CD8-positive, alpha-beta memory T cell (primary cell): ENCODE measurements at regions not wholly inside any gene's neighbourhood (a gene's known extent, or its start where the extent isn't known, plus 50 kb on each side); places are given as distances from the start of the nearest gene placed in this dataset.

Experiments used
- CTCF ChIA-PET: fragments of 350-600 bp; sonication (Branson Sonifier 250); formaldehyde crosslinking; loops from one replicate; lab custom pipeline; 2021; ENCODE audit warnings: antibody characterized with exemption; lab: Charles Lee
- POLR2A ChIA-PET: fragments of 350-600 bp; sonication (Branson Sonifier 250); formaldehyde crosslinking; loops from one replicate; lab custom pipeline; 2021; ENCODE audit warnings: antibody characterized with exemption; lab: Charles Lee
- DNase-seq, 5 donors: peaks; one replicate each; pipeline versions ENCODE4 v3.0.0 to v3.0.0-alpha.2; 2020 to 2022; ENCODE audit warnings: mixed read lengths in 1 of 5
- H3K27ac ChIP-seq: one replicate; pipeline ENCODE4 v1.7.0; 2013; ENCODE audit warnings: low read depth, mild to moderate bottlenecking, low read length, moderate library complexity
- H3K27me3 ChIP-seq: 2 replicates; pipeline ENCODE4 v1.7.0; 2013; ENCODE audit warnings: low read length, mild to moderate bottlenecking; ENCODE audit not compliant: insufficient read depth, poor library complexity, severe bottlenecking
- H3K36me3 ChIP-seq: 2 replicates; pipeline ENCODE4 v1.7.0; 2013; ENCODE audit warnings: mild to moderate bottlenecking, low read length, moderate library complexity; ENCODE audit not compliant: insufficient read depth
- H3K4me1 ChIP-seq: 2 replicates; pipeline ENCODE4 v1.7.0; 2013; ENCODE audit warnings: mild to moderate bottlenecking, low read length, moderate library complexity; ENCODE audit not compliant: insufficient read depth
- H3K4me3 ChIP-seq: 2 replicates; pipeline ENCODE4 v1.7.0; 2013; ENCODE audit warnings: mild to moderate bottlenecking, low read length
- H3K9me3 ChIP-seq: 2 replicates; pipeline ENCODE4 v1.7.0; 2013; ENCODE audit warnings: mild to moderate bottlenecking, low read length
- H3K27ac Mint-ChIP-seq, 8 donors: one replicate each; pipeline ENCODE4 v1.8.0; 2020 to 2021; ENCODE audit warnings: mixed read lengths in 8 of 8, mild to moderate bottlenecking in 6 of 8, inconsistent platforms in 3 of 8, moderate library complexity in 3 of 8
- H3K27me3 Mint-ChIP-seq, 2 donors: one replicate each; pipeline ENCODE4 v1.8.0; 2020 to 2021; ENCODE audit warnings: mixed read lengths in 2 of 2, mild to moderate bottlenecking in 1 of 2, moderate library complexity in 1 of 2
- H3K36me3 Mint-ChIP-seq, 3 donors: one replicate each; pipeline ENCODE4 v1.8.0; 2020 to 2021; ENCODE audit warnings: mixed read lengths in 3 of 3, inconsistent platforms in 1 of 3, mild to moderate bottlenecking in 1 of 3
- H3K4me1 Mint-ChIP-seq, 3 donors: one replicate each; pipeline ENCODE4 v1.8.0; 2020 to 2021; ENCODE audit warnings: mixed read lengths in 3 of 3, inconsistent platforms in 1 of 3, mild to moderate bottlenecking in 1 of 3
- H3K4me3 Mint-ChIP-seq, 7 donors: one replicate each; pipeline ENCODE4 v1.8.0; 2020 to 2021; ENCODE audit warnings: mixed read lengths in 7 of 7, mild to moderate bottlenecking in 6 of 7, moderate library complexity in 4 of 7, inconsistent platforms in 2 of 7
- H3K9me3 Mint-ChIP-seq, 5 donors: one replicate each; pipeline ENCODE4 v1.8.0; 2020 to 2022; ENCODE audit warnings: mixed read lengths in 5 of 5, mild to moderate bottlenecking in 3 of 5, moderate library complexity in 2 of 5, inconsistent platforms in 1 of 5

- Mint-ChIP-seq H3K4me1 (no peaks in the 10 kb centered on the region), H3K36me3 (no peaks in the 10 kb centered on the region), H3K4me3 (no peak overlapping the region), H3K27ac (no peak overlapping the region), H3K9me3 (no peaks in the 10 kb centered on the region), H3K27me3 (peaks cover 1 to 5% of the 10 kb centered on the region in 2 donors)
- ChIA-PET CTCF (no interaction called here), POLR2A (no interaction called here)
- no peak for DNase-seq
- no peak overlapping the region for H3K4me3 ChIP-seq
- no peaks in the 10 kb centered on the region for H3K27me3 ChIP-seq
- no peaks in the 10 kb centered on the region for H3K4me1 ChIP-seq
- no peak overlapping the region for H3K27ac ChIP-seq
- H3K9me3 ChIP-seq = no peaks in the 10 kb centered on the region
- H3K36me3 ChIP-seq = no peaks in the 10 kb centered on the region
Observed at GRCh38 chr2:792687-793086, 115.5 kb upstream of the TMEM18 start.

- H3K9me3 Mint-ChIP-seq = no peaks in the 10 kb centered on the region
- Histone ChIP-seq H3K27ac (no peak overlapping the region), H3K36me3 (no peaks in the 10 kb centered on the region), H3K9me3 (no peaks in the 10 kb centered on the region), H3K4me1 (no peaks in the 10 kb centered on the region), H3K27me3 (no peaks in the 10 kb centered on the region), H3K4me3 (no peak overlapping the region)
- ChIA-PET POLR2A (no interaction called here), CTCF (no interaction called here)
- peaks cover 0 to 1% of the 10 kb centered on the region in 2 donors for H3K27me3 Mint-ChIP-seq
- H3K4me1 Mint-ChIP-seq = no peaks in the 10 kb centered on the region
- DNase-seq = no peak
- no peak overlapping the region for H3K27ac Mint-ChIP-seq
- H3K36me3 Mint-ChIP-seq = no peaks in the 10 kb centered on the region
- no peak overlapping the region for H3K4me3 Mint-ChIP-seq
Observed at GRCh38 chr2:790634-791245, 113.5 kb upstream of the TMEM18 start.

GRCh38 chr2:790081-790480 is 112.9 kb upstream of the TMEM18 start:
- no peak overlapping the region for H3K27ac Mint-ChIP-seq
- H3K27me3 ChIP-seq = no peaks in the 10 kb centered on the region
- no peak for DNase-seq
- H3K4me1 ChIP-seq = no peaks in the 10 kb centered on the region
- no peaks in the 10 kb centered on the region for H3K36me3 Mint-ChIP-seq
- H3K4me1 Mint-ChIP-seq = no peaks in the 10 kb centered on the region
- ChIA-PET CTCF (no interaction called here), POLR2A (no interaction called here)
- no peak overlapping the region for H3K4me3 ChIP-seq
- no peaks in the 10 kb centered on the region for H3K36me3 ChIP-seq
- H3K27ac ChIP-seq = no peak overlapping the region
- no peaks in the 10 kb centered on the region for H3K9me3 Mint-ChIP-seq
- no peak overlapping the region for H3K4me3 Mint-ChIP-seq
- peaks cover 0 to 1% of the 10 kb centered on the region in 2 donors for H3K27me3 Mint-ChIP-seq
- H3K9me3 ChIP-seq = no peaks in the 10 kb centered on the region

GRCh38 chr2:789529-789928 is 112.3 kb upstream of the TMEM18 start:
- H3K36me3 Mint-ChIP-seq = no peaks in the 10 kb centered on the region
- H3K36me3 ChIP-seq = no peaks in the 10 kb centered on the region
- ChIA-PET POLR2A (no interaction called here), CTCF (no interaction called here)
- H3K27ac Mint-ChIP-seq = no peak overlapping the region
- H3K4me1 ChIP-seq = no peaks in the 10 kb centered on the region
- H3K4me3 Mint-ChIP-seq = no peak overlapping the region
- H3K27ac ChIP-seq = no peak overlapping the region
- H3K9me3 ChIP-seq = no peaks in the 10 kb centered on the region
- H3K4me3 ChIP-seq = no peak overlapping the region
- H3K27me3 Mint-ChIP-seq = peaks cover 0 to 1% of the 10 kb centered on the region in 2 donors
- no peak for DNase-seq
- no peaks in the 10 kb centered on the region for H3K27me3 ChIP-seq
- H3K9me3 Mint-ChIP-seq = no peaks in the 10 kb centered on the region
- no peaks in the 10 kb centered on the region for H3K4me1 Mint-ChIP-seq

GRCh38 chr2:788227-789032 is 111.2 kb upstream of the TMEM18 start:
- Mint-ChIP-seq H3K27ac (no peak overlapping the region), H3K27me3 (peaks cover 0 to 1% of the 10 kb centered on the region in 2 donors), H3K9me3 (peaks cover 0 to 3% (median 0%) of the 10 kb centered on the region in 5 donors), H3K4me3 (no peak overlapping the region), H3K36me3 (no peaks in the 10 kb centered on the region), H3K4me1 (no peaks in the 10 kb centered on the region)
- ChIA-PET POLR2A (no interaction called here), CTCF (no interaction called here)
- Histone ChIP-seq H3K4me1 (no peaks in the 10 kb centered on the region), H3K27ac (no peak overlapping the region), H3K27me3 (no peaks in the 10 kb centered on the region), H3K9me3 (no peaks in the 10 kb centered on the region), H3K4me3 (no peak overlapping the region), H3K36me3 (no peaks in the 10 kb centered on the region)
- no peak for DNase-seq

GRCh38 chr2:784753-785152 is 107.5 kb upstream of the TMEM18 start:
- Histone ChIP-seq H3K4me1 (no peaks in the 10 kb centered on the region), H3K27ac (no peak overlapping the region), H3K9me3 (no peaks in the 10 kb centered on the region), H3K36me3 (no peaks in the 10 kb centered on the region), H3K27me3 (no peaks in the 10 kb centered on the region), H3K4me3 (no peak overlapping the region)
- H3K36me3 Mint-ChIP-seq = no peaks in the 10 kb centered on the region
- CTCF ChIA-PET = no interaction called here
- peaks cover 7 to 8% of the 10 kb centered on the region in 2 donors for H3K27me3 Mint-ChIP-seq
- DNase-seq = no peak
- peaks cover 0 to 7% (median 0%) of the 10 kb centered on the region in 5 donors for H3K9me3 Mint-ChIP-seq
- no peaks in the 10 kb centered on the region for H3K4me1 Mint-ChIP-seq
- H3K4me3 Mint-ChIP-seq = no peak overlapping the region
- no peak overlapping the region for H3K27ac Mint-ChIP-seq
- POLR2A ChIA-PET = no interaction called here

GRCh38 chr2:780581-780980 is 103.4 kb upstream of the TMEM18 start:
- Mint-ChIP-seq H3K27ac (no peak overlapping the region), H3K27me3 (peaks cover 7 to 16% of the 10 kb centered on the region in 2 donors), H3K9me3 (peaks cover 0 to 7% (median 0%) of the 10 kb centered on the region in 5 donors), H3K36me3 (no peaks in the 10 kb centered on the region), H3K4me1 (no peaks in the 10 kb centered on the region), H3K4me3 (no peak overlapping the region)
- H3K36me3 ChIP-seq = no peaks in the 10 kb centered on the region
- no peaks in the 10 kb centered on the region for H3K27me3 ChIP-seq
- POLR2A ChIA-PET = no interaction called here
- H3K9me3 ChIP-seq = no peaks in the 10 kb centered on the region
- no peak overlapping the region for H3K27ac ChIP-seq
- H3K4me1 ChIP-seq = no peaks in the 10 kb centered on the region
- H3K4me3 ChIP-seq = no peak overlapping the region
- DNase-seq = no peak
- CTCF ChIA-PET = interaction anchor here (0.7 kb wide), 1 partner anchor 19 kb away, joined by 3 read pairs; no protein-coding TSS in a partner anchor

- Histone ChIP-seq H3K27ac (no peak overlapping the region), H3K4me1 (no peaks in the 10 kb centered on the region), H3K9me3 (no peaks in the 10 kb centered on the region), H3K4me3 (no peak overlapping the region), H3K36me3 (no peaks in the 10 kb centered on the region), H3K27me3 (no peaks in the 10 kb centered on the region)
- no peaks in the 10 kb centered on the region for H3K36me3 Mint-ChIP-seq
- peaks cover 7 to 16% of the 10 kb centered on the region in 2 donors for H3K27me3 Mint-ChIP-seq
- H3K9me3 Mint-ChIP-seq = peaks cover 0 to 7% (median 0%) of the 10 kb centered on the region in 5 donors
- POLR2A ChIA-PET = no interaction called here
- DNase-seq = no peak
- CTCF ChIA-PET = no interaction called here
- no peak overlapping the region for H3K4me3 Mint-ChIP-seq
- H3K4me1 Mint-ChIP-seq = no peaks in the 10 kb centered on the region
- no peak overlapping the region for H3K27ac Mint-ChIP-seq
Observed at GRCh38 chr2:780002-780401, 102.8 kb upstream of the TMEM18 start.
